Mesendoderm (in vitro differentiated cells): ENCODE measurements at regions not wholly inside any gene's neighbourhood (a gene's known extent, or its start where the extent isn't known, plus 50 kb on each side); places are given as distances from the start of the nearest gene placed in this dataset.

Source experiments
- DNase-seq: peaks from one replicate; pipeline ENCODE4 v3.0.0; 2013
- H2AK5ac ChIP-seq: 2 replicates; pipeline ENCODE4 v1.6.1; 2013; ENCODE audit warnings: low read length, inconsistent platforms
- H2BK120ac ChIP-seq: 2 replicates; pipeline ENCODE4 v1.6.1; 2013; ENCODE audit warnings: low read depth, mild to moderate bottlenecking, low read length, moderate library complexity, mixed read lengths
- H2BK15ac ChIP-seq: replicated peaks from 2 replicates; pipeline ENCODE4 v1.6.1; 2013; ENCODE audit warnings: low read depth, mild to moderate bottlenecking, moderate library complexity
- H2BK5ac ChIP-seq: 2 replicates; pipeline ENCODE4 v1.6.1; 2013; ENCODE audit warnings: low read length, inconsistent platforms
- H3K18ac ChIP-seq: 2 replicates; pipeline ENCODE4 v1.6.1; 2013; ENCODE audit warnings: mild to moderate bottlenecking, low read length, mixed read lengths
- H3K23ac ChIP-seq: one replicate; pipeline ENCODE4 v1.6.1; 2013; ENCODE audit warnings: low read length
- H3K27ac ChIP-seq: 2 replicates; pipeline ENCODE4 v1.5.1; 2013; ENCODE audit warnings: low read depth, mild to moderate bottlenecking, inconsistent platforms, low read length, moderate library complexity
- H3K27me3 ChIP-seq: 2 replicates; pipeline ENCODE4 v1.6.1; 2013; ENCODE audit warnings: low read length, control low read depth, mild to moderate bottlenecking, inconsistent platforms; ENCODE audit not compliant: insufficient read depth, poor library complexity
- H3K36me3 ChIP-seq: 2 replicates; pipeline ENCODE4 v1.6.1; 2013; ENCODE audit warnings: low read length, inconsistent platforms; ENCODE audit not compliant: control insufficient read depth, insufficient read depth
- H3K4ac ChIP-seq: one replicate; pipeline ENCODE4 v1.6.1; 2013; ENCODE audit warnings: low read depth, mild to moderate bottlenecking, low read length, moderate library complexity
- H3K4me1 ChIP-seq: 2 replicates; pipeline ENCODE4 v1.6.1; 2013; ENCODE audit warnings: low read depth, low read length, inconsistent platforms; ENCODE audit not compliant: control insufficient read depth
- H3K4me2 ChIP-seq: 2 replicates; pipeline ENCODE4 v1.6.1; 2013; ENCODE audit warnings: low read length
- H3K4me3 ChIP-seq: 2 replicates; pipeline ENCODE4 v1.5.1; 2013; ENCODE audit warnings: mild to moderate bottlenecking, low read length
- H3K56ac ChIP-seq: one replicate; pipeline ENCODE4 v1.6.1; 2013; ENCODE audit warnings: low read length
- H3K79me1 ChIP-seq: 2 replicates; pipeline ENCODE4 v1.6.1; 2013; ENCODE audit warnings: low read length, inconsistent platforms
- H3K79me2 ChIP-seq: 2 replicates; pipeline ENCODE4 v1.6.1; 2013; ENCODE audit warnings: mild to moderate bottlenecking, low read length; ENCODE audit not compliant: control insufficient read depth, insufficient read depth
- H3K9ac ChIP-seq: 2 replicates; pipeline ENCODE4 v1.6.1; 2013; ENCODE audit warnings: low read length, inconsistent platforms
- H4K5ac ChIP-seq: one replicate; pipeline ENCODE4 v1.6.1; 2013; ENCODE audit warnings: low read length
- H4K8ac ChIP-seq: one replicate; pipeline ENCODE4 v1.6.1; 2013; ENCODE audit warnings: low read depth, mild to moderate bottlenecking, control low read depth, low read length, moderate library complexity
- WGBS: extraction: QIAGEN DNeasy Blood & Tissue Kit; methylation state at CpG from one replicate; pipeline ENCODE4 v1.1.7; 2013; ENCODE audit warnings: low lambda C conversion rate, missing lambda C conversion rate; ENCODE audit not compliant: insufficient coverage; ENCODE audit errors: extremely low coverage; 5-methylcytosine and 5-hydroxymethylcytosine counted together

DNA sequence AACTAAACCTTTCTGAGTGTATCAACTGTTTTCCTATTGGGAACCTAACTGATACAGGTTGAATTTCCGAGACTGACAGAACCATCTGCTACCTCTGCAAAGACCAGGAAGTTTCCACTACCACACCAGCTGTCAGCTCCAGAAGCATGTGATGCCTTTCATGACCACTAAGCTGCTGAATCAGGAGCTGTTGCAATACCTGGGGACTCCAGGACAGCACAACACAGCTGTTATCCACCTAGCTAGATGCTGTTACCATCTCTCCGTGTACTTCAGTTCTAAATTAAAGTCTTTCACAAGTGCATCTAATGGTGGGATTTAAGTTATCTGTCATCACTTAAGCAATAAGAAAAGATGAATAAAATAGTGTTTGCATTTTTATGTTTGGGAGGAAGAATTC lies 158.2 kb upstream of the IMPG1 start:
- no peak overlapping the region for H3K56ac ChIP-seq
- H4K5ac ChIP-seq = no peak overlapping the region
- H3K4ac ChIP-seq = no peak overlapping the region
- H3K4me3 ChIP-seq = no peak overlapping the region
- no peak overlapping the region for H4K8ac ChIP-seq
- H2BK5ac ChIP-seq = no peak overlapping the region
- no peak overlapping the region for H3K9ac ChIP-seq
- no peak overlapping the region for H3K18ac ChIP-seq
- H3K27me3 ChIP-seq = no peaks in the 10 kb centered on the region
- H3K4me2 ChIP-seq = no peak overlapping the region
- H2BK15ac ChIP-seq = no peak overlapping the region
- no CpG with 5 or more reads among the region's 2 CpGs for WGBS
- H3K79me2 ChIP-seq = no peaks in the 10 kb centered on the region
- H2AK5ac ChIP-seq = no peak overlapping the region
- H3K4me1 ChIP-seq = no peaks in the 10 kb centered on the region
- H3K79me1 ChIP-seq = no peaks in the 10 kb centered on the region
- peak; percentile 86 for DNase-seq
- H3K27ac ChIP-seq = no peak overlapping the region
- no peak overlapping the region for H2BK120ac ChIP-seq
- no peaks in the 10 kb centered on the region for H3K36me3 ChIP-seq
- H3K23ac ChIP-seq = no peak overlapping the region

DNA sequence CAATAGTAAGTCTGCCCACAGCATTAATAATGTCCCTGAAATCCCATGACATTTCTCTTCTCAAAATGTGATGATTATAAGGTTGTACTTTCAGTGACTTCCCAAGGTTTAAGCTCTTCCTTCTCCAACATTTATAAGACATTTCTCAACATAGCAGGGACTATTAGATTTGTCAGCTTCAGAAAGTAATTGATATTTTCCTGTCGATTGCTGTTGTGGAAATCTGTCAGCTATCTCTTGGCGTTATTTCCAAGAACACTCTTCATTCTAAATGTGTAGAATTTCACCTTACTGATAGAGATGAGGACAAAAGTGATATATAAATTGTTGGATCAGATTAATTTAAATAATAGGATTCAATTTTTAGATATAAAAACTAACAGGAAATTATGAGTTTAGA lies 149.7 kb upstream of the IMPG1 start:
- WGBS = no CpG with 5 or more reads among the region's 2 CpGs
- no peaks in the 10 kb centered on the region for H3K4me1 ChIP-seq
- no peak overlapping the region for H2BK120ac ChIP-seq
- no peak overlapping the region for H3K4me2 ChIP-seq
- no peak overlapping the region for H3K27ac ChIP-seq
- no peak overlapping the region for H2AK5ac ChIP-seq
- no peak overlapping the region for H4K5ac ChIP-seq
- H3K56ac ChIP-seq = no peak overlapping the region
- no peak overlapping the region for H2BK5ac ChIP-seq
- DNase-seq = no peak
- H3K27me3 ChIP-seq = no peaks in the 10 kb centered on the region
- H4K8ac ChIP-seq = no peak overlapping the region
- H3K79me2 ChIP-seq = no peaks in the 10 kb centered on the region
- no peaks in the 10 kb centered on the region for H3K79me1 ChIP-seq
- H2BK15ac ChIP-seq = no peak overlapping the region
- H3K9ac ChIP-seq = no peak overlapping the region
- H3K36me3 ChIP-seq = no peaks in the 10 kb centered on the region
- no peak overlapping the region for H3K4me3 ChIP-seq
- no peak overlapping the region for H3K23ac ChIP-seq
- H3K4ac ChIP-seq = no peak overlapping the region
- H3K18ac ChIP-seq = no peak overlapping the region

DNA sequence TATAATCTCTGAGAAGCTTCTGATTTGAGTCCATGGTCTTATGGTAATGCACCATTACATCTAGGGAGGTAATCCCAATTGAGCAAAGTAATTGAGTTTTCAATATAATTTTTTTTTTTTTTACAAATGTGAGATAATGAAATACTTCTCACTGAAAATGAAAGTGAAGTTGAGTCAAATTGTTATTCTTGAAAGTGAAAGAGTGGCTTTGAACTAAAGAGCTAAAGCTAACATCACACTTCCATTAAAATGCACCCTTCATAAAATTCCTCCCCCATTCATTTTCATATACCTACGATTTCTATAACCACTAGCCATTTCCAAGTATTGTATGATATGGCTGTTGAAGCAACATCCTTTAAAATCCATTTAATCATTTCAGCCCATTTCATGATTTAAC lies 149.1 kb upstream of the IMPG1 start:
- Histone ChIP-seq H3K27me3 (no peaks in the 10 kb centered on the region), H3K18ac (no peak overlapping the region), H3K56ac (no peak overlapping the region), H3K9ac (no peak overlapping the region), H3K4me3 (no peak overlapping the region), H4K8ac (no peak overlapping the region), H3K4me1 (no peaks in the 10 kb centered on the region), H3K4me2 (no peak overlapping the region), H2BK15ac (no peak overlapping the region), H4K5ac (no peak overlapping the region), H3K4ac (no peak overlapping the region), H3K36me3 (no peaks in the 10 kb centered on the region), H2BK5ac (no peak overlapping the region), H3K79me1 (no peaks in the 10 kb centered on the region), H3K27ac (no peak overlapping the region), H3K79me2 (no peaks in the 10 kb centered on the region), H3K23ac (no peak overlapping the region), H2BK120ac (no peak overlapping the region), H2AK5ac (no peak overlapping the region)
- DNase-seq = no peak
- WGBS = no CpG with 5 or more reads among the region's 1 CpG

GRCh38 chr6:76220805-76221204 lies 148.3 kb upstream of the IMPG1 start:
- H2BK5ac ChIP-seq = no peak overlapping the region
- H3K27ac ChIP-seq = no peak overlapping the region
- no peak overlapping the region for H4K8ac ChIP-seq
- H4K5ac ChIP-seq = no peak overlapping the region
- no peaks in the 10 kb centered on the region for H3K36me3 ChIP-seq
- no peaks in the 10 kb centered on the region for H3K4me1 ChIP-seq
- H3K4me2 ChIP-seq = no peak overlapping the region
- no peak for DNase-seq
- WGBS = no CpG with 5 or more reads among the region's 3 CpGs
- no peak overlapping the region for H3K4me3 ChIP-seq
- no peak overlapping the region for H3K9ac ChIP-seq
- no peak overlapping the region for H2BK15ac ChIP-seq
- no peak overlapping the region for H3K18ac ChIP-seq
- no peak overlapping the region for H2BK120ac ChIP-seq
- no peaks in the 10 kb centered on the region for H3K79me2 ChIP-seq
- no peak overlapping the region for H3K56ac ChIP-seq
- no peak overlapping the region for H2AK5ac ChIP-seq
- H3K4ac ChIP-seq = no peak overlapping the region
- H3K27me3 ChIP-seq = no peaks in the 10 kb centered on the region
- no peaks in the 10 kb centered on the region for H3K79me1 ChIP-seq
- no peak overlapping the region for H3K23ac ChIP-seq

GRCh38 chr6:76217606-76218005 lies 145.1 kb upstream of the IMPG1 start:
- Histone ChIP-seq H3K27me3 (no peaks in the 10 kb centered on the region), H3K56ac (no peak overlapping the region), H3K23ac (no peak overlapping the region), H4K5ac (no peak overlapping the region), H4K8ac (no peak overlapping the region), H3K18ac (no peak overlapping the region), H2BK15ac (no peak overlapping the region), H2BK5ac (no peak overlapping the region), H3K4me1 (no peaks in the 10 kb centered on the region), H3K27ac (no peak overlapping the region), H2BK120ac (no peak overlapping the region), H3K4me3 (no peak overlapping the region), H3K4ac (no peak overlapping the region), H3K9ac (no peak overlapping the region), H3K79me1 (no peaks in the 10 kb centered on the region), H3K36me3 (no peaks in the 10 kb centered on the region), H3K79me2 (no peaks in the 10 kb centered on the region), H3K4me2 (no peak overlapping the region), H2AK5ac (no peak overlapping the region)
- no peak for DNase-seq
- WGBS = no CpG with 5 or more reads among the region's 2 CpGs

GRCh38 chr6:76214546-76214945 lies 142.1 kb upstream of the IMPG1 start:
- Histone ChIP-seq H2AK5ac (no peak overlapping the region), H3K56ac (no peak overlapping the region), H3K23ac (no peak overlapping the region), H3K36me3 (no peaks in the 10 kb centered on the region), H4K5ac (no peak overlapping the region), H3K4me1 (no peaks in the 10 kb centered on the region), H3K79me2 (no peaks in the 10 kb centered on the region), H3K4me2 (no peak overlapping the region), H3K27ac (no peak overlapping the region), H3K79me1 (no peaks in the 10 kb centered on the region), H3K4me3 (no peak overlapping the region), H4K8ac (no peak overlapping the region), H2BK5ac (no peak overlapping the region), H3K18ac (no peak overlapping the region), H3K9ac (no peak overlapping the region), H3K4ac (no peak overlapping the region), H2BK15ac (no peak overlapping the region), H2BK120ac (no peak overlapping the region), H3K27me3 (no peaks in the 10 kb centered on the region)
- no peak for DNase-seq
- WGBS = no CpG with 5 or more reads among the region's 4 CpGs
